ENCODE measurements at regions not wholly inside any gene's neighbourhood (a gene's known extent, or its start where the extent isn't known, plus 50 kb on each side); places are given as distances from the start of the nearest gene placed in this dataset.
"Not testable (repeated sequence)": the region's sequence is repeated elsewhere in the genome, so short reads cannot be mapped to it uniquely, and the experiment has no call there.

DNA sequence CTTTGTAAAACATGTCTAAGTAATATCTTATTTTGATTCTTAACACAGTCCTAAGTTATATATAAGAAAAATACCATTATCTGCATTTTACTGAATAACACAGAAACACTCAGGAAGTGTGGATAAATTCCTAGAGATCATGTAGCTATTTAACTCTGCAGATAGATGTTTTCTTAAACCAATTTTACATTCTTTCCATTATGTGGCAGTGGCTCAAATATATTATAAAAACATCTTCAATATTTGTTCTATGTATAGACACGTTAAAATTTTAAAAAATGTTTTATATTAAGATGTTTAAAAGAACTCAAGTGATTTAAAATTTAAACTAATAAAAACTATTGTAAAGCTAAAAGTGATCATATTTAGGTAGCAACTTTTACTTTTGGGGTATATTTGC, 683.8 kb downstream of the DIPK2A start:
- no peak for DNase-seq

DNA sequence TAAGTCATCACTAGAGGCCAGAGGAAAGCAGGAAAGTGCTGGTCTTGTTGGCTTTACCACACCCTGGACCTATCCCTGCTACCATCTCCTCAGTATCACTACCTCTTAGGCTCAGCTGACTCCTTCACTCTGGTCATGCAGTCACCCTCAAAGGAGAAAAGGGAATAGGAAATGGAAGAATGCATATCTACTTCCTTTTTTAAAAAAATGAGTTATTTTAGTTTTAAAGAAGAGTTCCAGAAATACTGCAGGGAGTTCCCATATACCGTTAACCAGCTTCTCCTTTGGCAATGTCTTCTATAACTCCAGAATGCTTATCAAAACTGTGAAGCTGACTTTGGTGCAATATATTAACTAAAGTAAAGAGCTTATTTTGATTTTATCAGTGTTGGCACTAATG, 688.6 kb downstream of the DIPK2A start:
- DNase-seq = no peak

GRCh38 chr3:144662729-144663128, 691.1 kb downstream of the DIPK2A start:
- DNase-seq = no peak

- no peak for DNase-seq
These were observed 692.1 kb downstream of the DIPK2A start for GRCh38 chr3:144663456-144664436.

DNA sequence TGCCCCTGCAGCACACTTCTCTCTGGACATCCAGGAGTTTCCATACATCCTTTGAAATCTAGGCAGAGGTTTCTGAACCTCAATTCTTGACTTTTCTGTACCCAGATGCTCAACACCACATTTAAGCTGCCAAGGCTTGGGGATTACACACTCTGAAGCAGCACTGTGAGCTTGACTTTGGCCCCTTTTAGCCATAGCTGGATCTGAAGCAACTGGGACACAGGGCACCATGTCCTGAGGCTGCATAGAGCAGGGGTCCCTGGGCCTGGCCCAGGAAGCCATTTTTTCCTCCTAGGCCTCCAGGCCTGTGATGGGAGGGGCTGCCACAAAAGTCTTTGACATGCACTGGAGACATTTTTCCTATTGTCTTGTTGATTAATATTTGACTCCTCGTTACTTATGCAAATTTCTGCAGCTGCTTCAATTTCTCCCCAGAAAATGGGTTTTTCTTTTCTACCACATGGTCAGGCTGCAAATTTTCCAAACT, 694.0 kb downstream of the DIPK2A start:
- DNase-seq = no peak

- no peak for DNase-seq
These were observed 698.9 kb downstream of the DIPK2A start for GRCh38 chr3:144670571-144670970.

- no peak for DNase-seq
These were observed 705.5 kb downstream of the DIPK2A start for GRCh38 chr3:144677103-144677502.

DNA sequence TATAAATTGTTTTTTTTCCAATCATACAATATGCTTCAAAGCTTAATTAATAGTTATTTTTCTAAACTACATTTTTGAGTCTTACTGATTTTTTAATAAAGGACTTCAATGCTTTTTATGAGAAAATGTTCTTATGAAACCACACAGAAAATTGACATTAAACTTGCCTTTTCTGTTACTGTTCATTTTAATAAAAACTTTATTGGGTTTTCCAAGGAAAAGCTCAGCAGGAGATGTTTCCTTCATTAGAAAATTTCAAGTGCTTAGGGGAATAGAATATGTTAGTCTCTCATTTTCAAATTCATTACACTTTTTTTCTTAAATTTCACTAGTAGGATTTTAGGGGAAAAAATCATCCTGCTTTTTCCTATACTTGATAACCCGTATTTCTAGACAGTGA, 711.4 kb downstream of the DIPK2A start:
- DNase-seq = no peak

- no peak for DNase-seq
These were observed 716.2 kb downstream of the DIPK2A start for GRCh38 chr3:144687862-144688261.

DNA sequence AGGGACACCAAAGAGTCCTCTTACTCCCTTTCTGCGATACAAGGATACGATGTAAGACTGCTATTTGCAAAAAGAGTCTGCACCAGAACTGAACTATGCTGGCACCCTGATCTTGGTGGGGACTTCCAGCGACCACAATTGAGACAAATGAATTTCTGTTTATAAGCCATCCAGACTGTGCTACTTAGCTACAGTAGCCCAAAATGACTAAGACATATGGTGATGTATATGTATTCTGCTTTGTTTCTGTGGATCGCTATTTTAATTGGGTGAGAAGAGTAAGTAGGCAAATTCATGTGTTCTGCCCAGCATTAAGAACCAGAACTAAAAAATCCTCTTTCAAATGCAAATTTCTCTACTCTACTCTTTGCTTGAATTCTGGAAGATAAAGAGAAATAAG, 720.9 kb downstream of the DIPK2A start:
- DNase-seq = no peak

GRCh38 chr3:144708437-144708836, 736.8 kb downstream of the DIPK2A start:
- DNase-seq = no peak

- DNase-seq = no peak
These were observed 765.7 kb downstream of the DIPK2A start for GRCh38 chr3:144737281-144737680.

DNA sequence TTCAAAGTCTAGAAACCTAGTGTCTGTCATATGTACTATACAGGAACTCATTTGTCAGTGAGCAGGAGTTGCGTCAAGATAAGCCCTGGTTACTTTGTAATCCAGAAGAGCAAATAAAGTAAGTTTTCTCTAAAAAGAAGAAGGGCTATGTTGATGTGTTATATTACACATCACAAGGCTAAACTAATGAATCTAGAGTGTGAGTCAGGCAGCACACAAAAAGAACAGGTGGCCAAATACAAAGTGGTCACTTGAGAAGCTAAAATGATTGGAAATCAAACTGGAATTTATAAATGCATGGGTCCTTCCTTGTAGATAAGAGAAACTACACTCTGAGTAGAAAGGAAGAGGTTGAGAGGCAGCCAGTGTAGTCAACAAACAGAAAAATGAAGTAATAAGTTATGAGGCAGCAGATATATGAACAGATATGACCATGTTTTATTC, 771.6 kb downstream of the DIPK2A start:
- DNase-seq = no peak

- DNase-seq = no peak
These were observed 772.9 kb downstream of the DIPK2A start for GRCh38 chr3:144744473-144744872.

DNA sequence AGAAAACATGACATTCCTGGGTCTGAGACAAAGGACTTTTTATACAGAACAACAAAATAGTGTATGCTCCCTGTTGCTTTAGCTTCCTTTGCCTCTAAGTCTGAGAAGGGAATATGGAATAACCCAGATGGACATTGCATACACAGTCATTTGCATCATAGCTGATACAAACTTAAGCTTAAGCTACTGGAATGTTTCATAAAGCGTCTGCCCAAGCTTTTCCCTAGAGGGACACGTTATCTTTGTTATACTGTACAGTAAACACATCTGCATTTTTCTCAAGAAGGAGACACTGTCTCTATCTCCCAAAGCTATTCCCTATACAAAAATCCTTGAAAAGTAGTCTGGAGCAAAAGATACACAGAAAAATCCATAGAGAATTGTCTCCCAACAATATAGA, 775.0 kb downstream of the DIPK2A start:
- DNase-seq = no peak

DNA sequence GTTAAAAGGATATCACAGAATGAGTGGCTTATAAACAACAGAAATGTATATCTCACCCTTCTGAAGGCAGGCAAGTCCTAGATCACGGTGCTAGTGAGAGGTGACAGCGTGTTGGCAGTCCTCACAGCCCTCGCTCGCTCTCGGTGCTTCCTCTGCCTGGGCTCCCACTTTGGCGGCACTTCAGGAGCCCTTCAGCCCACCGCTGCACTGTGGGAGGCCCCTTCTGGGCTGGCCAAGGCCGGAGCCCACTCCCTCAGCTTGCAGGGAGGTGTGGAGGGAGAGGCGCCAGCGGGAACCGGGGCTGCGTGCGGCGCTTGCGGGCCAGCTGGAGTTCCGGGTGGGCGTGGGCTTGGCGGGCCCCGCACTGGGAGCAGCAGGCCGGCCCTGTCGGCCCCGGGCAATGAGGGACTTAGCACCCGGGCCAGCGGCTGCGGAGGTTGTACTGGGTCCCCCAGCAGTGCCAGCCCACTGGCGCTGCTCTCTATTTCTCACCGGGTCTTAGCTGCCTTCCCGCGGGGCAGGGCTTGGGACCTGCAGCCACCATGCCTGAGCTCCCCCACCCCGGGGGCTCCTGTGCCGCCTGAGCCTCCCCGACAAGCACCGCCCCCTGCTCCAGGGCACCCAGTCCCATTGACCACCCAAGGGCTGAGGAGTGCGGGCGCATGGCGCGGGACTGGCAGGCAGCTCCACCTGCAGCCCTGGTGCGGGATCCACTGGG, 778.1 kb downstream of the DIPK2A start:
- DNase-seq = not testable (repeated sequence)

GRCh38 chr3:144754076-144754783, 782.6 kb downstream of the DIPK2A start:
- no peak for DNase-seq

GRCh38 chr3:144756704-144757440, 785.2 kb downstream of the DIPK2A start:
- no peak for DNase-seq

DNA sequence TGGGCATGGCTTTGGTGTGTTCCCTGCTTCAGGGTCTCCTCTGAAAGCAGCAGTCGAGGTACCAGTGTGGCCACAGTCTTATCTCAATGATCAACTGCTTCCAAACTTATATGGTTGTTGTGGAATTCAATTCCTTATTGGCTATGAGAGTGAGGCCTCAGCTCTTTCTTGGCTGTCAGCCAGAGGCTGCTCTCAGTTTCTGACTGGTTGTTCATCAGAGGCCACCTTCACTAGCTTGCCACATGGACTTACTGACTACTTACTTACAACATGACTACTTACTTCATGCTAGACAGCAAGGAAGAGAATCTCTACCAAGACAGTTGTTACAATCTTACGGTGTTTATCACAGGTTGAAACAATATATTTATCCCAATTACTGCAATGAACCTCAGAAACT, 789.2 kb downstream of the DIPK2A start:
- no peak for DNase-seq

DNA sequence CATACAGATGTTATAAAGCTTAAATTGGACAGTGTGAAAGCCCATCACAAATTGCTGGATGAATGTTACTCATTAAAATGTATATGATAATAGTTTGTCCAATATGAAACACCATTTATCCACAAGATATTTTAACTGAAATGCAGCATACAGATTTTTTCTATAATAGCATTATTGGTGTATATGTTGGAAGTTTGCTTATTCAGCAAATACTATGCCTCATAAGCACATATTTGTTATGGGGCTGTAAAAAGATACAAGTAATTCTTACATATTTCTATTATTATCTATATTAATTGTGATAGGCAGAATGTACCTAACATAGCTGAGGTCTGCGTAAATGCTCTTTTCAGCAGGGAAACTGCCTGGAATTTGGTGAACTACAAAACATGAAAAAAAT, 790.5 kb downstream of the DIPK2A start:
- DNase-seq = no peak

DNA sequence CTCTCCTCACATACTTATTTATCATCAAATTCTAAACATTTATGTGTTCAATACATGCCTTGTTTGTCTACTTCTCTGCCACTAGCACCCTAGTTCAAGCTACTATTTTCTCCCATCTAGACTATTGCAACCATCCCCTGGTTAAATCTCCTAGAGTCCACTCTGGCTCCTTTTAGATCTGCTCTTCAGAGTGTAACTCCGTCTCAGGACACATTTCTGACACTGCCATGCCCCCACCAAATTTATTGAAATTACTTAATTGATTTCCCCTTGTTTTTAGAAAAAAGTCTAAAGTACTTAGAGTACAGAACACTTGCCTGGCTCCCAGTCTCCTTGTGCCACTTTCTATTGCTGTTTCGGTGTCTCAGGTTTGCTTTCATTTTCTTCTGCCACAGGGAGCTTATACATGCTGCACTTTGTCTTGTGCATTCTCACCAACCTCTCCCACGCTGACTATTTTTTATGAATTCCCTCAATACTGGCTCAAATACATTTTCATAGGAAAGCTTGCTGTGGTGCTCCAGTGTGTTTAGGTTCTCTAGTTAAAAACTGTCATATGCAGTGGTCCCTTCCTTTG, 792.3 kb downstream of the DIPK2A start:
- no peak for DNase-seq

GRCh38 chr3:144770281-144770680, 798.7 kb downstream of the DIPK2A start:
- DNase-seq = no peak
